WTC11 (cell line): ENCODE measurements at regions not wholly inside any gene's neighbourhood (a gene's known extent, or its start where the extent isn't known, plus 50 kb on each side); places are given as distances from the start of the nearest gene placed in this dataset.

ENCODE experiments used
- CTCF ChIP-seq: fragments of 200-600 bp; IDR thresholded peaks from 2 replicates; pipeline ENCODE4 v1.8.0; 2022; ENCODE audit warnings: antibody characterized with exemption
- ESRRA ChIP-seq: sonication (generic); formaldehyde crosslinking; IDR thresholded peaks from 2 replicates; pipeline ENCODE4 v1.8.1; 2022; ENCODE audit warnings: mild to moderate bottlenecking, missing genetic modification reagents, borderline replicate concordance
- FOXP1 ChIP-seq: sonication (generic); formaldehyde crosslinking; IDR thresholded peaks from 2 replicates; pipeline ENCODE4 v1.8.0; 2022; ENCODE audit warnings: missing genetic modification reagents, mild to moderate bottlenecking, moderate library complexity, borderline replicate concordance
- MAX ChIP-seq: sonication (generic); formaldehyde crosslinking; IDR thresholded peaks from 2 replicates; pipeline ENCODE4 v1.8.0; 2022; ENCODE audit warnings: mild to moderate bottlenecking, missing genetic modification reagents
- MLX ChIP-seq: sonication (generic); formaldehyde crosslinking; IDR thresholded peaks from 2 replicates; pipeline ENCODE4 v1.8.1; 2023; ENCODE audit warnings: mild to moderate bottlenecking, missing genetic modification reagents, moderate library complexity
- NFYB ChIP-seq: sonication (generic); formaldehyde crosslinking; conservative IDR thresholded peaks from 2 replicates; pipeline ENCODE4 v1.8.0; 2022; ENCODE audit warnings: low read depth, missing genetic modification reagents
- TEAD4 ChIP-seq: sonication (generic); formaldehyde crosslinking; IDR thresholded peaks from 2 replicates; pipeline ENCODE4 v1.8.0; 2022; ENCODE audit warnings: mild to moderate bottlenecking, missing genetic modification reagents
- USF1 ChIP-seq: sonication (generic); formaldehyde crosslinking; IDR thresholded peaks from 2 replicates; pipeline ENCODE4 v1.8.0; 2022; ENCODE audit warnings: mild to moderate bottlenecking, missing genetic modification reagents
- ZNF138 ChIP-seq: sonication (generic); formaldehyde crosslinking; conservative IDR thresholded peaks from 2 replicates; pipeline ENCODE4 v1.8.1; 2022; ENCODE audit warnings: mild to moderate bottlenecking, moderate library complexity, missing genetic modification reagents
- ZNF671 ChIP-seq: fragments of 250-450 bp; sonication (Bioruptor Pico); IDR thresholded peaks from 2 replicates; pipeline ENCODE4 v1.8.0; 2021; ENCODE audit warnings: mild to moderate bottlenecking

- no peak for TF ChIP-seq CTCF
- TF ChIP-seq NFYB (CRISPR knock-in tag): no peak
- TF ChIP-seq MAX (CRISPR knock-in tag): no peak
- TF ChIP-seq ESRRA (CRISPR knock-in tag): no peak
- TF ChIP-seq TEAD4 (CRISPR knock-in tag): no peak
- no peak for TF ChIP-seq ZNF671 (CRISPR knock-in tag)
- no peak for TF ChIP-seq USF1 (CRISPR knock-in tag)
- TF ChIP-seq MLX (CRISPR knock-in tag): no peak
- no peak for TF ChIP-seq ZNF138 (CRISPR knock-in tag)
- TF ChIP-seq FOXP1: no peak
Observed at GRCh38 chr9:126150411-126151030, 176.1 kb upstream of the MVB12B start.
